NCI-H2196 treated with DMSO at 0.1 percent for 48 hours (cell line): ENCODE measurements at regions not wholly inside any gene's neighbourhood (a gene's known extent, or its start where the extent isn't known, plus 50 kb on each side); places are given as distances from the start of the nearest gene placed in this dataset.

ENCODE experiments used
- DNase-seq: peaks from one replicate; lab custom pipeline; 2025; ENCODE audit not compliant: unreplicated experiment; lab: John Stamatoyannopoulos, UW

- no peak for DNase-seq
These were observed 208.1 kb downstream of the ARHGAP12 start for GRCh38 chr10:31720546-31720945.

GRCh38 chr10:31709476-31709875 is 219.2 kb downstream of the ARHGAP12 start:
- DNase-seq = no peak

- no peak for DNase-seq
These were observed 219.6 kb downstream of the ARHGAP12 start for GRCh38 chr10:31709028-31709427.

GRCh38 chr10:31708474-31708873 is 220.2 kb downstream of the ARHGAP12 start:
- DNase-seq = no peak

- no peak for DNase-seq
These were observed 220.6 kb downstream of the ARHGAP12 start for GRCh38 chr10:31708046-31708445.

GRCh38 chr10:31707093-31708039 is 221.3 kb downstream of the ARHGAP12 start:
- no peak for DNase-seq

GRCh38 chr10:31706464-31707092 is 222.1 kb downstream of the ARHGAP12 start:
- no peak for DNase-seq

- DNase-seq = no peak
These were observed 223.5 kb downstream of the ARHGAP12 start for GRCh38 chr10:31705136-31705535.

GRCh38 chr10:31704195-31704594 is 224.4 kb downstream of the ARHGAP12 start:
- DNase-seq = no peak

GRCh38 chr10:31702954-31703353 is 225.7 kb downstream of the ARHGAP12 start:
- no peak for DNase-seq

- DNase-seq = no peak
These were observed 226.6 kb downstream of the ARHGAP12 start for GRCh38 chr10:31702005-31702404.

GRCh38 chr10:31701546-31701945 is 227.1 kb downstream of the ARHGAP12 start:
- DNase-seq = no peak

- no peak for DNase-seq
These were observed 228.4 kb downstream of the ARHGAP12 start for GRCh38 chr10:31700181-31700611.

GRCh38 chr10:31698181-31698830 is 230.3 kb downstream of the ARHGAP12 start:
- DNase-seq = no peak

- peak; percentile 8 for DNase-seq
These were observed 231.1 kb downstream of the ARHGAP12 start for GRCh38 chr10:31697271-31698180.

GRCh38 chr10:31694929-31695837 is 233.4 kb downstream of the ARHGAP12 start:
- DNase-seq = no peak

- no peak for DNase-seq
These were observed 234.4 kb downstream of the ARHGAP12 start for GRCh38 chr10:31694126-31694685.

- DNase-seq = no peak
These were observed 235.1 kb downstream of the ARHGAP12 start for GRCh38 chr10:31693491-31693890.

GRCh38 chr10:31689233-31689632 is 239.4 kb downstream of the ARHGAP12 start:
- DNase-seq = no peak
